Trophoblast cell (in vitro differentiated cells and primary cell): ENCODE measurements at regions not wholly inside any gene's neighbourhood (a gene's known extent, or its start where the extent isn't known, plus 50 kb on each side); places are given as distances from the start of the nearest gene placed in this dataset.

Experiments used
- DNase-seq, 2 donors: peaks; one replicate each; pipeline ENCODE4 v3.0.0-alpha.2; 2016
- H2AFZ ChIP-seq: 2 replicates; pipeline ENCODE4 v1.6.1; 2013; ENCODE audit warnings: low read length, moderate library complexity, mild to moderate bottlenecking; ENCODE audit not compliant: insufficient read depth, poor library complexity
- H2AK5ac ChIP-seq: 2 replicates; pipeline ENCODE4 v1.6.1; 2013; ENCODE audit warnings: mild to moderate bottlenecking, low read length
- H2BK120ac ChIP-seq: 2 replicates; pipeline ENCODE4 v1.6.1; 2013; ENCODE audit warnings: low read length, mild to moderate bottlenecking, moderate library complexity; ENCODE audit not compliant: insufficient read depth, poor library complexity
- H2BK12ac ChIP-seq: 2 replicates; pipeline ENCODE4 v1.6.1; 2013; ENCODE audit warnings: mild to moderate bottlenecking, low read length, moderate library complexity
- H2BK5ac ChIP-seq: 2 replicates; pipeline ENCODE4 v1.6.1; 2013; ENCODE audit warnings: low read length, low read depth, moderate library complexity, mild to moderate bottlenecking; ENCODE audit not compliant: poor library complexity
- H3K14ac ChIP-seq: 2 replicates; pipeline ENCODE4 v1.6.1; 2013; ENCODE audit warnings: mild to moderate bottlenecking, low read length
- H3K18ac ChIP-seq: 2 replicates; pipeline ENCODE4 v1.6.1; 2013; ENCODE audit warnings: mild to moderate bottlenecking, low read length
- H3K23ac ChIP-seq: 2 replicates; pipeline ENCODE4 v1.6.1; 2013; ENCODE audit warnings: low read length
- H3K27ac ChIP-seq: 2 replicates; pipeline ENCODE4 v1.5.1; 2013; ENCODE audit warnings: low read depth, mild to moderate bottlenecking, inconsistent platforms, low read length, moderate library complexity
- H3K27me3 ChIP-seq: 2 replicates; pipeline ENCODE4 v1.6.1; 2013; ENCODE audit warnings: inconsistent platforms, mild to moderate bottlenecking, low read length, moderate library complexity; ENCODE audit not compliant: insufficient read depth
- H3K36me3 ChIP-seq, 2 experiments: 1 replicate in 1 of 2; 2 replicates in 1 of 2; pipeline ENCODE4 v1.6.1; 2013; ENCODE audit warnings: low read length in 2 of 2, mild to moderate bottlenecking in 2 of 2, moderate library complexity in 1 of 2; ENCODE audit not compliant: insufficient read depth in 2 of 2, control insufficient read depth in 1 of 2
- H3K4ac ChIP-seq: 2 replicates; pipeline ENCODE4 v1.6.1; 2013; ENCODE audit warnings: low read depth, mild to moderate bottlenecking, low read length, moderate library complexity
- H3K4me1 ChIP-seq, 2 experiments: 1 replicate in 1 of 2; 2 replicates in 1 of 2; pipeline ENCODE4 v1.6.1; 2013; ENCODE audit warnings: low read length in 2 of 2, mild to moderate bottlenecking in 2 of 2, moderate library complexity in 1 of 2; ENCODE audit not compliant: insufficient read depth in 2 of 2, control insufficient read depth in 1 of 2
- H3K4me2 ChIP-seq: 2 replicates; pipeline ENCODE4 v1.6.1; 2013; ENCODE audit warnings: inconsistent platforms, mild to moderate bottlenecking, low read length, moderate library complexity
- H3K4me3 ChIP-seq: 2 replicates; pipeline ENCODE4 v1.5.1; 2013; ENCODE audit warnings: mild to moderate bottlenecking, low read depth, low read length, inconsistent platforms
- H3K79me1 ChIP-seq: one replicate; pipeline ENCODE4 v1.6.1; 2013; ENCODE audit warnings: low read length
- H3K79me2 ChIP-seq: 2 replicates; pipeline ENCODE4 v1.6.1; 2013; ENCODE audit warnings: low read length, mild to moderate bottlenecking; ENCODE audit not compliant: control insufficient read depth, insufficient read depth, poor library complexity
- H3K9ac ChIP-seq: 2 replicates; pipeline ENCODE4 v1.6.1; 2013; ENCODE audit warnings: mild to moderate bottlenecking, low read length
- H3K9me3 ChIP-seq: 2 replicates; pipeline ENCODE4 v1.6.1; 2013; ENCODE audit warnings: low read depth, mild to moderate bottlenecking, control low read depth, inconsistent platforms, low read length; ENCODE audit not compliant: insufficient read depth
- H4K12ac ChIP-seq: 2 replicates; pipeline ENCODE4 v1.6.1; 2013; ENCODE audit warnings: low read depth, mild to moderate bottlenecking, low read length, moderate library complexity
- H4K8ac ChIP-seq: 2 replicates; pipeline ENCODE4 v1.6.1; 2013; ENCODE audit warnings: low read depth, mild to moderate bottlenecking, low read length, moderate library complexity
- H4K91ac ChIP-seq: one replicate; pipeline ENCODE4 v1.6.1; 2013; ENCODE audit warnings: low read depth, mild to moderate bottlenecking, low read length, moderate library complexity
- WGBS: extraction: QIAGEN DNeasy Blood & Tissue Kit; methylation state at CpG from one replicate; pipeline ENCODE4 v1.1.7; 2013; ENCODE audit warnings: missing lambda C conversion rate; ENCODE audit not compliant: insufficient read length, insufficient coverage; ENCODE audit errors: extremely low coverage; 5-methylcytosine and 5-hydroxymethylcytosine counted together

GRCh38 chr15:58235961-58236360 is 97.8 kb downstream of the AQP9 start:
- H3K23ac ChIP-seq = no peak overlapping the region
- no CpG with 5 or more reads among the region's 3 CpGs for WGBS
- H3K36me3 ChIP-seq = no peaks in the 10 kb centered on the region
- H2AK5ac ChIP-seq = no peak overlapping the region
- no peak overlapping the region for H2BK12ac ChIP-seq
- no peak overlapping the region for H2BK5ac ChIP-seq
- H3K4ac ChIP-seq = no peak overlapping the region
- no peak overlapping the region for H3K18ac ChIP-seq
- no peak overlapping the region for H3K4me3 ChIP-seq
- H4K12ac ChIP-seq = no peak overlapping the region
- H2AFZ ChIP-seq = no peak overlapping the region
- H3K79me1 ChIP-seq = no peaks in the 10 kb centered on the region
- no peak overlapping the region for H3K27ac ChIP-seq
- H2BK120ac ChIP-seq = no peak overlapping the region
- H4K91ac ChIP-seq = no peak overlapping the region
- no peak overlapping the region for H3K9ac ChIP-seq
- H3K4me1 ChIP-seq = no peaks in the 10 kb centered on the region
- H4K8ac ChIP-seq = no peak overlapping the region
- H3K27me3 ChIP-seq = no peaks in the 10 kb centered on the region
- no peak for DNase-seq
- H3K79me2 ChIP-seq = no peaks in the 10 kb centered on the region
- H3K9me3 ChIP-seq = peaks cover 7% of the 10 kb centered on the region
- H3K4me2 ChIP-seq = no peak overlapping the region
- H3K14ac ChIP-seq = no peak overlapping the region

GRCh38 chr15:58240191-58240932 is 102.2 kb downstream of the AQP9 start:
- H3K23ac ChIP-seq = no peak overlapping the region
- H4K12ac ChIP-seq = no peak overlapping the region
- peaks cover 4% of the 10 kb centered on the region for H3K9me3 ChIP-seq
- H3K4ac ChIP-seq = no peak overlapping the region
- no CpG with 5 or more reads among the region's 9 CpGs for WGBS
- H3K9ac ChIP-seq = no peak overlapping the region
- H3K14ac ChIP-seq = no peak overlapping the region
- H2AK5ac ChIP-seq = no peak overlapping the region
- H2AFZ ChIP-seq = no peak overlapping the region
- no peaks in the 10 kb centered on the region for H3K79me1 ChIP-seq
- no peak overlapping the region for H3K18ac ChIP-seq
- H4K91ac ChIP-seq = no peak overlapping the region
- no peak for DNase-seq
- H3K27me3 ChIP-seq = no peaks in the 10 kb centered on the region
- no peaks in the 10 kb centered on the region for H3K79me2 ChIP-seq
- no peak overlapping the region for H3K4me2 ChIP-seq
- no peaks in the 10 kb centered on the region for H3K36me3 ChIP-seq
- H2BK12ac ChIP-seq = no peak overlapping the region
- H3K27ac ChIP-seq = no peak overlapping the region
- H4K8ac ChIP-seq = no peak overlapping the region
- H2BK5ac ChIP-seq = no peak overlapping the region
- H2BK120ac ChIP-seq = no peak overlapping the region
- no peaks in the 10 kb centered on the region for H3K4me1 ChIP-seq
- H3K4me3 ChIP-seq = no peak overlapping the region

- Histone ChIP-seq H3K18ac (no peak overlapping the region), H3K9me3 (peaks cover 3% of the 10 kb centered on the region), H3K9ac (no peak overlapping the region), H2BK120ac (no peak overlapping the region), H3K79me1 (no peaks in the 10 kb centered on the region), H3K4me2 (no peak overlapping the region), H2BK5ac (no peak overlapping the region), H4K12ac (no peak overlapping the region), H3K4me1 (no peaks in the 10 kb centered on the region), H3K4me3 (no peak overlapping the region), H2AFZ (no peak overlapping the region), H3K27ac (no peak overlapping the region), H4K91ac (no peak overlapping the region), H3K27me3 (no peaks in the 10 kb centered on the region), H3K23ac (no peak overlapping the region), H3K4ac (no peak overlapping the region), H2AK5ac (no peak overlapping the region), H3K36me3 (no peaks in the 10 kb centered on the region), H3K14ac (no peak overlapping the region), H2BK12ac (no peak overlapping the region), H4K8ac (no peak overlapping the region), H3K79me2 (no peaks in the 10 kb centered on the region)
- peak in 1 of 2 donors; percentile 45 for DNase-seq
- WGBS = no CpG with 5 or more reads among the region's 7 CpGs
These were observed 103.7 kb downstream of the AQP9 start for GRCh38 chr15:58241872-58242271.

GRCh38 chr15:58243070-58243469 is 104.9 kb downstream of the AQP9 start:
- Histone ChIP-seq H2BK12ac (no peak overlapping the region), H4K12ac (no peak overlapping the region), H3K18ac (no peak overlapping the region), H3K23ac (no peak overlapping the region), H3K79me1 (no peaks in the 10 kb centered on the region), H3K9me3 (no peaks in the 10 kb centered on the region), H3K14ac (no peak overlapping the region), H2AK5ac (no peak overlapping the region), H2BK5ac (no peak overlapping the region), H3K9ac (no peak overlapping the region), H3K4me3 (no peak overlapping the region), H4K8ac (no peak overlapping the region), H3K79me2 (no peaks in the 10 kb centered on the region), H2AFZ (no peak overlapping the region), H3K4me1 (no peaks in the 10 kb centered on the region), H4K91ac (no peak overlapping the region), H3K36me3 (no peaks in the 10 kb centered on the region), H3K27ac (no peak overlapping the region), H2BK120ac (no peak overlapping the region), H3K27me3 (no peaks in the 10 kb centered on the region), H3K4me2 (no peak overlapping the region), H3K4ac (no peak overlapping the region)
- no peak for DNase-seq
- no CpG with 5 or more reads among the region's 7 CpGs for WGBS
